Liver (tissue), 8 donors: ENCODE measurements at regions not wholly inside any gene's neighbourhood (a gene's known extent, or its start where the extent isn't known, plus 50 kb on each side); places are given as distances from the start of the nearest gene placed in this dataset.

Source experiments
- DNase-seq: peaks from one replicate; pipeline ENCODE4 v3.0.0-alpha.2; 2017; ENCODE audit warnings: low spot score
- H3K27ac ChIP-seq, 2 donors: one replicate each; pipeline ENCODE4 v1.7.0; 2013; ENCODE audit warnings: inconsistent platforms in 2 of 2, low read length in 2 of 2, control low read depth in 1 of 2, low read depth in 1 of 2, mild to moderate bottlenecking in 1 of 2
- H3K27me3 ChIP-seq, 4 donors: one replicate each; pipeline versions ENCODE4 v1.6.1 to v1.7.0; 2013; ENCODE audit warnings: low read length in 3 of 4, inconsistent platforms in 1 of 4, mild to moderate bottlenecking in 1 of 4, moderate library complexity in 1 of 4; ENCODE audit not compliant: control insufficient read depth in 4 of 4, insufficient read depth in 4 of 4
- H3K36me3 ChIP-seq, 4 donors: one replicate each; pipeline versions ENCODE4 v1.6.1 to v1.7.0; 2013; ENCODE audit warnings: low read length in 3 of 4, mild to moderate bottlenecking in 3 of 4, low read depth in 1 of 4, moderate library complexity in 1 of 4; ENCODE audit not compliant: control insufficient read depth in 4 of 4, insufficient read depth in 3 of 4
- H3K4me1 ChIP-seq, 4 donors: one replicate each; pipeline versions ENCODE4 v1.6.1 to v1.7.0; 2013; ENCODE audit warnings: low read length in 3 of 4, mild to moderate bottlenecking in 3 of 4, moderate library complexity in 1 of 4; ENCODE audit not compliant: control insufficient read depth in 4 of 4, insufficient read depth in 4 of 4
- H3K4me3 ChIP-seq, 3 donors: one replicate each; pipeline versions ENCODE4 v1.6.1 to v1.7.0; 2013; ENCODE audit warnings: low read length in 3 of 3, control low read depth in 1 of 3, low read depth in 1 of 3, mild to moderate bottlenecking in 1 of 3
- H3K9ac ChIP-seq, 2 donors: one replicate each; pipeline ENCODE4 v1.7.0; 2013; ENCODE audit warnings: low read length in 2 of 2, mild to moderate bottlenecking in 2 of 2, moderate library complexity in 2 of 2, control low read depth in 1 of 2, low read depth in 1 of 2
- H3K9me3 ChIP-seq, 4 donors: one replicate each; pipeline versions ENCODE4 v1.6.1 to v1.7.0; 2013; ENCODE audit warnings: low read length in 3 of 4; ENCODE audit not compliant: control insufficient read depth in 4 of 4
- ATF3 ChIP-seq: IDR thresholded peaks from 2 replicates; pipeline ENCODE4 v1.6.1; 2016; ENCODE audit warnings: antibody characterized with exemption
- EGR1 ChIP-seq, 2 donors: IDR thresholded peaks; 2 replicates each; pipeline ENCODE4 v1.6.1; 2016 to 2018; ENCODE audit warnings: antibody characterized with exemption in 2 of 2, low read depth in 2 of 2
- FOXA1 ChIP-seq: IDR thresholded peaks from 2 replicates; pipeline ENCODE4 v1.6.1; 2016; ENCODE audit warnings: antibody characterized with exemption
- FOXA2 ChIP-seq: IDR thresholded peaks from 2 replicates; pipeline ENCODE4 v1.6.1; 2016; ENCODE audit warnings: antibody characterized with exemption
- GABPA ChIP-seq, 2 donors: IDR thresholded peaks in 1 of 2; conservative IDR thresholded peaks in 1 of 2; 2 replicates each; pipeline ENCODE4 v1.6.1; 2016; ENCODE audit warnings: antibody characterized with exemption in 2 of 2, mild to moderate bottlenecking in 1 of 2, moderate library complexity in 1 of 2
- HNF4A ChIP-seq, 2 donors: conservative IDR thresholded peaks; 2 replicates each; pipeline ENCODE4 v1.6.1; 2016; ENCODE audit warnings: antibody characterized with exemption in 2 of 2, mild to moderate bottlenecking in 2 of 2
- HNF4G ChIP-seq: IDR thresholded peaks from 2 replicates; pipeline ENCODE4 v1.6.1; 2016; ENCODE audit warnings: antibody characterized with exemption
- JUND ChIP-seq, 2 donors: IDR thresholded peaks; 2 replicates each; pipeline ENCODE4 v1.6.1; 2016; ENCODE audit warnings: antibody characterized with exemption in 2 of 2
- NR2F2 ChIP-seq: IDR thresholded peaks from 2 replicates; pipeline ENCODE4 v1.6.1; 2016; ENCODE audit warnings: antibody characterized with exemption
- RAD21 ChIP-seq, 2 donors: IDR thresholded peaks; 2 replicates each; pipeline ENCODE4 v1.6.1; 2016; ENCODE audit warnings: antibody characterized with exemption in 2 of 2, mild to moderate bottlenecking in 2 of 2
- REST ChIP-seq: IDR thresholded peaks from 2 replicates; pipeline ENCODE4 v1.6.1; 2016; ENCODE audit warnings: antibody characterized with exemption, mild to moderate bottlenecking
- RXRA ChIP-seq, 2 donors: IDR thresholded peaks; 2 replicates each; pipeline ENCODE4 v1.6.1; 2017 to 2018; ENCODE audit warnings: antibody characterized with exemption in 2 of 2, mild to moderate bottlenecking in 1 of 2
- SP1 ChIP-seq: IDR thresholded peaks from 2 replicates; pipeline ENCODE4 v1.6.1; 2018; ENCODE audit warnings: antibody characterized with exemption, mild to moderate bottlenecking
- TAF1 ChIP-seq: conservative IDR thresholded peaks from 2 replicates; pipeline ENCODE4 v1.6.1; 2016; ENCODE audit warnings: antibody characterized with exemption, mild to moderate bottlenecking
- YY1 ChIP-seq: IDR thresholded peaks from 2 replicates; pipeline ENCODE4 v1.6.1; 2016; ENCODE audit warnings: antibody characterized with exemption, mild to moderate bottlenecking
- WGBS: extraction: QIAGEN DNeasy Blood & Tissue Kit; methylation state at CpG from one replicate; pipeline ENCODE4 v1.1.7; 2013; 5-methylcytosine and 5-hydroxymethylcytosine counted together
- TF ChIP-seq, protein P1 (sequence below): fragments of 150-350 bp; IDR thresholded peaks from 2 replicates; pipeline ENCODE4 v1.5.1; 2017; ENCODE audit warnings: improper control_type of control experiment, low read depth, low read length; ENCODE audit not compliant: missing input control
- donor health status: healthy.
- donor health status: healthy.
- donor health status: healthy.
- donor health status: healthy.
- donor health status: healthy.

DNA sequence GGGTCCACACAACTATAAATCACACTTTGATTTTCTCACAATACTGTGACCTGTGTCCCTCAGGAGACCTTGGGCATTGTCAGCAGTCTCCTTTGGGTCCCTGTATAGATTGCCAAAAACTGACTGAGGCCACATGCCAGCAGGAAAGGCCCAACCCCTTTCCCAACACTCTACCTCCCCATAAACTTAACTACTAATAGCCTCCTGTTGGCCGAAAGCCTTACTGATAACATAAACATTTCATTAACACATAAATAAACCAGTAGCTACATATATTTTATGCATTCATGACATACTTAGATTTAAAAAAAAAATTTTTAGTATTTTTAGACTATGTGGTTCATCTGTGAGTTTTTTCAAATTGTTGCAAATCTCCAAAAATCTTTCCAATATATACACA is 153.5 kb downstream of the ARL4C start:
- Histone ChIP-seq H3K27ac (no peak overlapping the region), H3K9ac (no peak overlapping the region), H3K36me3 (no peaks in the 10 kb centered on the region), H3K27me3 (no peaks in the 10 kb centered on the region), H3K9me3 (no peaks in the 10 kb centered on the region), H3K4me3 (no peak overlapping the region), H3K4me1 (no peaks in the 10 kb centered on the region)
- TF ChIP-seq GABPA (IDR thresholded peaks at IDR 0.05 in 1 of 2, conservative IDR thresholded peaks at IDR 0.05 in 1 of 2), result no peak
- TF ChIP-seq REST, result no peak
- no peak for TF ChIP-seq NR2F2
- TF ChIP-seq TAF1, result no peak
- no peak for TF ChIP-seq YY1
- no peak for TF ChIP-seq RAD21 (IDR thresholded peaks at IDR 0.05)
- no peak for TF ChIP-seq RXRA (IDR thresholded peaks at IDR 0.05)
- TF ChIP-seq HNF4G, result no peak
- TF ChIP-seq FOXA1, result no peak
- TF ChIP-seq, protein P1, sequence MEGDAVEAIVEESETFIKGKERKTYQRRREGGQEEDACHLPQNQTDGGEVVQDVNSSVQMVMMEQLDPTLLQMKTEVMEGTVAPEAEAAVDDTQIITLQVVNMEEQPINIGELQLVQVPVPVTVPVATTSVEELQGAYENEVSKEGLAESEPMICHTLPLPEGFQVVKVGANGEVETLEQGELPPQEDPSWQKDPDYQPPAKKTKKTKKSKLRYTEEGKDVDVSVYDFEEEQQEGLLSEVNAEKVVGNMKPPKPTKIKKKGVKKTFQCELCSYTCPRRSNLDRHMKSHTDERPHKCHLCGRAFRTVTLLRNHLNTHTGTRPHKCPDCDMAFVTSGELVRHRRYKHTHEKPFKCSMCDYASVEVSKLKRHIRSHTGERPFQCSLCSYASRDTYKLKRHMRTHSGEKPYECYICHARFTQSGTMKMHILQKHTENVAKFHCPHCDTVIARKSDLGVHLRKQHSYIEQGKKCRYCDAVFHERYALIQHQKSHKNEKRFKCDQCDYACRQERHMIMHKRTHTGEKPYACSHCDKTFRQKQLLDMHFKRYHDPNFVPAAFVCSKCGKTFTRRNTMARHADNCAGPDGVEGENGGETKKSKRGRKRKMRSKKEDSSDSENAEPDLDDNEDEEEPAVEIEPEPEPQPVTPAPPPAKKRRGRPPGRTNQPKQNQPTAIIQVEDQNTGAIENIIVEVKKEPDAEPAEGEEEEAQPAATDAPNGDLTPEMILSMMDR, result no peak
- DNase-seq, result no peak
- WGBS, result 80% methylated on average over 1 of the region's 1 CpG

- H3K9ac ChIP-seq, result no peak overlapping the region
Observed at GRCh38 chr2:234341306-234341985, 155.4 kb downstream of the ARL4C start.

More at GRCh38 chr2:234341306-234341985, 155.4 kb downstream of the ARL4C start:
- H3K36me3 ChIP-seq, result no peaks in the 10 kb centered on the region
- H3K27ac ChIP-seq, result no peak overlapping the region
- no peak for DNase-seq
- no peaks in the 10 kb centered on the region for H3K9me3 ChIP-seq
- 91% methylated on average over 11 of the region's 11 CpGs for WGBS
- H3K4me1 ChIP-seq, result no peaks in the 10 kb centered on the region
- H3K27me3 ChIP-seq, result no peaks in the 10 kb centered on the region
- TF ChIP-seq EGR1 (IDR thresholded peaks at IDR 0.05; ENCODE audit: low read depth in 2 of 2) (no peak), NR2F2 (no peak), ATF3 (no peak), RXRA (IDR thresholded peaks at IDR 0.05) (no peak), YY1 (no peak), SP1 (no peak), FOXA2 (no peak), HNF4A (conservative IDR thresholded peaks at IDR 0.05) (no peak), GABPA (IDR thresholded peaks at IDR 0.05 in 1 of 2, conservative IDR thresholded peaks at IDR 0.05 in 1 of 2) (no peak), REST (no peak), JUND (IDR thresholded peaks at IDR 0.05) (no peak)
- TF ChIP-seq, protein P1, result no peak
- no peak overlapping the region for H3K4me3 ChIP-seq
